ENCODE measurements at regions not wholly inside any gene's neighbourhood (a gene's known extent, or its start where the extent isn't known, plus 50 kb on each side); places are given as distances from the start of the nearest gene placed in this dataset.

- Histone ChIP-seq H3K36me3 (ENCODE audit: control insufficient read depth in 2 of 2, insufficient read depth in 2 of 2, low read length in 1 of 2) (no peaks in the 10 kb centered on the region), H3K9me3 (ENCODE audit: control insufficient read depth in 2 of 2, insufficient read depth in 1 of 2, low read length in 1 of 2) (no peaks in the 10 kb centered on the region), H3K4me3 (ENCODE audit: low read length in 2 of 2) (no peak overlapping the region), H3K27me3 (ENCODE audit: control insufficient read depth in 2 of 2, insufficient read depth in 1 of 2, low read length in 1 of 2) (no peaks in the 10 kb centered on the region), H3K27ac (ENCODE audit: low read depth in 1 of 2, low read length in 1 of 2) (no peak overlapping the region), H3K4me1 (ENCODE audit: control insufficient read depth in 2 of 2, insufficient read depth in 2 of 2, low read length in 2 of 2) (no peaks in the 10 kb centered on the region)
- no peak for DNase-seq (ENCODE audit: low read depth in 6 of 9, low spot score in 9 of 9)
- WGBS = 96% methylated on average over 7 of the region's 7 CpGs
Observed at GRCh38 chr9:96067004-96067403, 191.5 kb downstream of the ERCC6L2 start.

GRCh38 chr9:96065482-96066251 lies 190.2 kb downstream of the ERCC6L2 start:
- H3K27ac ChIP-seq (ENCODE audit: low read depth in 1 of 2, low read length in 1 of 2) = no peak overlapping the region
- no peak for DNase-seq (ENCODE audit: low read depth in 6 of 9, low spot score in 9 of 9)
- WGBS = 98% methylated on average over 8 of the region's 8 CpGs
- H3K4me3 ChIP-seq (ENCODE audit: low read length in 2 of 2) = no peak overlapping the region
- H3K4me1 ChIP-seq (ENCODE audit: control insufficient read depth in 2 of 2, insufficient read depth in 2 of 2, low read length in 2 of 2) = no peaks in the 10 kb centered on the region
- no peaks in the 10 kb centered on the region for H3K36me3 ChIP-seq (ENCODE audit: control insufficient read depth in 2 of 2, insufficient read depth in 2 of 2, low read length in 1 of 2)
- no peaks in the 10 kb centered on the region for H3K9me3 ChIP-seq (ENCODE audit: control insufficient read depth in 2 of 2, insufficient read depth in 1 of 2, low read length in 1 of 2)
- peaks cover 0 to 2% of the 10 kb centered on the region in 2 donors for H3K27me3 ChIP-seq (ENCODE audit: control insufficient read depth in 2 of 2, insufficient read depth in 1 of 2, low read length in 1 of 2)

- H3K9me3 ChIP-seq (ENCODE audit: control insufficient read depth in 2 of 2, insufficient read depth in 1 of 2, low read length in 1 of 2) = no peaks in the 10 kb centered on the region
- no peak for DNase-seq (ENCODE audit: low read depth in 6 of 9, low spot score in 9 of 9)
- 98% methylated on average over 7 of the region's 7 CpGs for WGBS
- peaks cover 0 to 2% of the 10 kb centered on the region in 2 donors for H3K27me3 ChIP-seq (ENCODE audit: control insufficient read depth in 2 of 2, insufficient read depth in 1 of 2, low read length in 1 of 2)
- H3K4me1 ChIP-seq (ENCODE audit: control insufficient read depth in 2 of 2, insufficient read depth in 2 of 2, low read length in 2 of 2) = no peaks in the 10 kb centered on the region
- H3K36me3 ChIP-seq (ENCODE audit: control insufficient read depth in 2 of 2, insufficient read depth in 2 of 2, low read length in 1 of 2) = no peaks in the 10 kb centered on the region
- H3K4me3 ChIP-seq (ENCODE audit: low read length in 2 of 2) = no peak overlapping the region
- H3K27ac ChIP-seq (ENCODE audit: low read depth in 1 of 2, low read length in 1 of 2) = no peak overlapping the region
Observed at GRCh38 chr9:96064826-96065481, 189.5 kb downstream of the ERCC6L2 start.

GRCh38 chr9:96062854-96063253 lies 187.4 kb downstream of the ERCC6L2 start:
- Histone ChIP-seq H3K4me3 (ENCODE audit: low read length in 2 of 2) (no peak overlapping the region), H3K27me3 (ENCODE audit: control insufficient read depth in 2 of 2, insufficient read depth in 1 of 2, low read length in 1 of 2) (peaks cover 0 to 2% of the 10 kb centered on the region in 2 donors), H3K9me3 (ENCODE audit: control insufficient read depth in 2 of 2, insufficient read depth in 1 of 2, low read length in 1 of 2) (no peaks in the 10 kb centered on the region), H3K4me1 (ENCODE audit: control insufficient read depth in 2 of 2, insufficient read depth in 2 of 2, low read length in 2 of 2) (no peaks in the 10 kb centered on the region), H3K36me3 (ENCODE audit: control insufficient read depth in 2 of 2, insufficient read depth in 2 of 2, low read length in 1 of 2) (no peaks in the 10 kb centered on the region), H3K27ac (ENCODE audit: low read depth in 1 of 2, low read length in 1 of 2) (no peak overlapping the region)
- no peak for DNase-seq (ENCODE audit: low read depth in 6 of 9, low spot score in 9 of 9)
- 97% methylated on average over 3 of the region's 3 CpGs for WGBS

- WGBS = 78% methylated on average over 4 of the region's 4 CpGs
- no peak overlapping the region for H3K27ac ChIP-seq (ENCODE audit: low read depth in 1 of 2, low read length in 1 of 2)
- DNase-seq (ENCODE audit: low read depth in 6 of 9, low spot score in 9 of 9) = no peak
Observed at GRCh38 chr9:96062031-96062430, 186.5 kb downstream of the ERCC6L2 start.

GRCh38 chr9:96061293-96061987 lies 185.9 kb downstream of the ERCC6L2 start:
- Histone ChIP-seq H3K27me3 (ENCODE audit: control insufficient read depth in 2 of 2, insufficient read depth in 1 of 2, low read length in 1 of 2) (peaks cover 0 to 2% of the 10 kb centered on the region in 2 donors), H3K4me3 (ENCODE audit: low read length in 2 of 2) (no peak overlapping the region), H3K4me1 (ENCODE audit: control insufficient read depth in 2 of 2, insufficient read depth in 2 of 2, low read length in 2 of 2) (no peaks in the 10 kb centered on the region), H3K27ac (ENCODE audit: low read depth in 1 of 2, low read length in 1 of 2) (no peak overlapping the region), H3K36me3 (ENCODE audit: control insufficient read depth in 2 of 2, insufficient read depth in 2 of 2, low read length in 1 of 2) (no peaks in the 10 kb centered on the region), H3K9me3 (ENCODE audit: control insufficient read depth in 2 of 2, insufficient read depth in 1 of 2, low read length in 1 of 2) (no peaks in the 10 kb centered on the region)
- DNase-seq (ENCODE audit: low read depth in 6 of 9, low spot score in 9 of 9) = peak in 6 of 9 donors; percentile 15 to 57 (median 24)
- 34% methylated on average over 10 of the region's 10 CpGs for WGBS

More at GRCh38 chr9:96062031-96062430, 186.5 kb downstream of the ERCC6L2 start:
- H3K4me3 ChIP-seq (ENCODE audit: low read length in 2 of 2) = no peak overlapping the region
- H3K9me3 ChIP-seq (ENCODE audit: control insufficient read depth in 2 of 2, insufficient read depth in 1 of 2, low read length in 1 of 2) = no peaks in the 10 kb centered on the region
- H3K4me1 ChIP-seq (ENCODE audit: control insufficient read depth in 2 of 2, insufficient read depth in 2 of 2, low read length in 2 of 2) = no peaks in the 10 kb centered on the region
- H3K27me3 ChIP-seq (ENCODE audit: control insufficient read depth in 2 of 2, insufficient read depth in 1 of 2, low read length in 1 of 2) = peaks cover 0 to 2% of the 10 kb centered on the region in 2 donors
- no peaks in the 10 kb centered on the region for H3K36me3 ChIP-seq (ENCODE audit: control insufficient read depth in 2 of 2, insufficient read depth in 2 of 2, low read length in 1 of 2)

GRCh38 chr9:96058218-96058617 lies 182.7 kb downstream of the ERCC6L2 start:
- 95% methylated on average over 2 of the region's 2 CpGs for WGBS
- Histone ChIP-seq H3K27me3 (ENCODE audit: control insufficient read depth in 2 of 2, insufficient read depth in 1 of 2, low read length in 1 of 2) (peaks cover 0 to 2% of the 10 kb centered on the region in 2 donors), H3K9me3 (ENCODE audit: control insufficient read depth in 2 of 2, insufficient read depth in 1 of 2, low read length in 1 of 2) (no peaks in the 10 kb centered on the region), H3K4me1 (ENCODE audit: control insufficient read depth in 2 of 2, insufficient read depth in 2 of 2, low read length in 2 of 2) (no peaks in the 10 kb centered on the region), H3K27ac (ENCODE audit: low read depth in 1 of 2, low read length in 1 of 2) (no peak overlapping the region), H3K36me3 (ENCODE audit: control insufficient read depth in 2 of 2, insufficient read depth in 2 of 2, low read length in 1 of 2) (no peaks in the 10 kb centered on the region), H3K4me3 (ENCODE audit: low read length in 2 of 2) (no peak overlapping the region)
- DNase-seq (ENCODE audit: low read depth in 6 of 9, low spot score in 9 of 9) = no peak

- WGBS = 96% methylated on average over 1 of the region's 1 CpG
- no peak for DNase-seq (ENCODE audit: low read depth in 6 of 9, low spot score in 9 of 9)
Observed at GRCh38 chr9:96057155-96057554, 181.7 kb downstream of the ERCC6L2 start.

GRCh38 chr9:96056226-96056625 lies 180.7 kb downstream of the ERCC6L2 start:
- WGBS = 98% methylated on average over 5 of the region's 5 CpGs
- no peak for DNase-seq (ENCODE audit: low read depth in 6 of 9, low spot score in 9 of 9)

More at GRCh38 chr9:96057155-96057554, 181.7 kb downstream of the ERCC6L2 start:
- H3K27me3 ChIP-seq (ENCODE audit: control insufficient read depth in 2 of 2, insufficient read depth in 1 of 2, low read length in 1 of 2) = peaks cover 0 to 2% of the 10 kb centered on the region in 2 donors
- no peak overlapping the region for H3K27ac ChIP-seq (ENCODE audit: low read depth in 1 of 2, low read length in 1 of 2)
- no peaks in the 10 kb centered on the region for H3K9me3 ChIP-seq (ENCODE audit: control insufficient read depth in 2 of 2, insufficient read depth in 1 of 2, low read length in 1 of 2)
- no peaks in the 10 kb centered on the region for H3K4me1 ChIP-seq (ENCODE audit: control insufficient read depth in 2 of 2, insufficient read depth in 2 of 2, low read length in 2 of 2)
- H3K4me3 ChIP-seq (ENCODE audit: low read length in 2 of 2) = no peak overlapping the region
- no peaks in the 10 kb centered on the region for H3K36me3 ChIP-seq (ENCODE audit: control insufficient read depth in 2 of 2, insufficient read depth in 2 of 2, low read length in 1 of 2)

More at GRCh38 chr9:96056226-96056625, 180.7 kb downstream of the ERCC6L2 start:
- peaks cover 0 to 2% of the 10 kb centered on the region in 2 donors for H3K9me3 ChIP-seq (ENCODE audit: control insufficient read depth in 2 of 2, insufficient read depth in 1 of 2, low read length in 1 of 2)
- H3K27me3 ChIP-seq (ENCODE audit: control insufficient read depth in 2 of 2, insufficient read depth in 1 of 2, low read length in 1 of 2) = no peaks in the 10 kb centered on the region
- H3K4me1 ChIP-seq (ENCODE audit: control insufficient read depth in 2 of 2, insufficient read depth in 2 of 2, low read length in 2 of 2) = no peaks in the 10 kb centered on the region
- H3K27ac ChIP-seq (ENCODE audit: low read depth in 1 of 2, low read length in 1 of 2) = no peak overlapping the region
- H3K4me3 ChIP-seq (ENCODE audit: low read length in 2 of 2) = no peak overlapping the region
- H3K36me3 ChIP-seq (ENCODE audit: control insufficient read depth in 2 of 2, insufficient read depth in 2 of 2, low read length in 1 of 2) = no peaks in the 10 kb centered on the region

Data from thymus (tissue), 11 donors.